Neural crest cell (in vitro differentiated cells): ENCODE measurements at regions not wholly inside any gene's neighbourhood (a gene's known extent, or its start where the extent isn't known, plus 50 kb on each side); places are given as distances from the start of the nearest gene placed in this dataset.

Experiments
- DNase-seq: peaks from one replicate; pipeline ENCODE4 v3.0.0; 2021; ENCODE audit warnings: low read depth, mixed read lengths, low spot score
- H3K27ac Mint-ChIP-seq: one replicate; pipeline ENCODE4 v1.8.0; 2021; ENCODE audit warnings: mild to moderate bottlenecking, mixed read lengths; ENCODE audit not compliant: unreplicated experiment
- H3K27me3 Mint-ChIP-seq: 2 replicates; pipeline ENCODE4 v1.8.0; 2021; ENCODE audit warnings: low read depth, mild to moderate bottlenecking, mixed read lengths
- H3K36me3 Mint-ChIP-seq: 2 replicates; pipeline ENCODE4 v1.8.0; 2021; ENCODE audit warnings: low read depth, mild to moderate bottlenecking, mixed read lengths
- H3K4me1 Mint-ChIP-seq: 2 replicates; pipeline ENCODE4 v1.8.0; 2021; ENCODE audit warnings: mixed read lengths
- H3K4me3 Mint-ChIP-seq: one replicate; pipeline ENCODE4 v1.8.0; 2021; ENCODE audit warnings: mild to moderate bottlenecking, mixed read lengths
- H3K9me3 Mint-ChIP-seq: 2 replicates; pipeline ENCODE4 v1.8.0; 2021; ENCODE audit warnings: mixed read lengths
- CTCF ChIP-seq: fragments of 200-600 bp; sonication (generic); conservative IDR thresholded peaks from 2 replicates; pipeline ENCODE4 v1.5.0; 2021; ENCODE audit warnings: antibody characterized with exemption, mild to moderate bottlenecking

DNA sequence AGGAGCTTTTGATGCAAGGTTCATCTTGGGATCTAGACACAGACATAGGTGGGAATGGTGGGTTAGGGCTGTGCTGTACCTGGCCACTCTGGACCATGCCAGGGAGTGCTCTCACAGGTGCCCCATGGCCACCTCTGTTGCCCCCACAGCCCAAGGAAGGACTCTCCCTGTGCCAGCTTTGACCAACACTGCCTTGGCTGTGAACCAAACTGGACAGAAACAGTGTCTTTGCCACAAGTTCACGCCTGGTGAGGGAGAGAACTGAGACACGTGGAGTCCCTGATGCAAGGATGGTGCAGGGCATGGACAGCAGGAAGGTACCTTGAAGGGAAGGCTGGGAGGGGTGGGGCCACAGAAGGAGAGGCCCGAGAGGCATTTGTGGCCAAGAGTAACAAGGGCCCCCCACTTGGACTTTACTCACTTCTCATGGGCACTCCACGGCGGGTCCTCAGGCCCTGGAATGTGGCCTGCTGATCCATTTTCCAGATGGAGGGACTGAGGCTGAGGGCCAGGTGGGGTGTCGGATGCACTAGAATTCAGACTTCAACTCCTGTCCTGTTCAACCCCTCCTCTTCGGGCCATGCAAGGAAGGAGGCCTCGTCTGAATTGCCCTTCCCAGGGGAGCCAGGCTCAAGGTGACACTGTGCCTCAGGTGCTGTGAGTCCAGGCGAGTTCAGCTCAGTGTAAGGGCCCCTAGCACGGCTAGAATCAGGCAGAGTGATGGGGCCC, 103.3 kb downstream of the YTHDF1 start:
- Mint-ChIP-seq H3K4me1 (no peaks in the 10 kb centered on the region), H3K27ac (no peak overlapping the region), H3K4me3 (no peak overlapping the region), H3K36me3 (no peaks in the 10 kb centered on the region), H3K27me3 (peaks cover 82% of the 10 kb centered on the region), H3K9me3 (peaks cover 16% of the 10 kb centered on the region)
- TF ChIP-seq CTCF = no peak
- no peak for DNase-seq

DNA sequence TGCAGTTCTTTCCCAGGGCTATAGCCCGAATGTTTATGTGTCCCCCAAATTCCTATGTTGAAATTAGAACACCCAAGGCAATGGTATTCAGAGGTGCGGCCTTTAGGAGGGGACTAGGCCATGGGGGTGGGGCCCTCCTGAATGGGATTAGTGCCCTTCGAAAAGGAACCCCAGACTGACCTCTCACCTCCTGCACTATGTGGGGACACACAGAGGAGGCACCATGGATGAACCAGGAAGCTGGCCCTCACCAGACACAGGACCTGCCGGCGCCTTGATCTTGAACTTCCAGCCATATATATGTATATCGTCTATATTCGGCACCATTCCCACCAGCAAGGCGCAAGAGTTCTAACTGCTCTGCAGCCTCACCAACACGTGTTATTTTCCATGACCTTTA, 101.5 kb upstream of the BHLHE23 start:
- no peak for TF ChIP-seq CTCF
- Mint-ChIP-seq H3K4me3 (no peak overlapping the region), H3K4me1 (no peaks in the 10 kb centered on the region), H3K27ac (no peak overlapping the region), H3K36me3 (no peaks in the 10 kb centered on the region), H3K27me3 (peaks cover 49% of the 10 kb centered on the region), H3K9me3 (peaks cover 16% of the 10 kb centered on the region)
- DNase-seq = no peak

GRCh38 chr20:63107449-63108200, 100.9 kb upstream of the BHLHE23 start:
- no peak for DNase-seq
- Mint-ChIP-seq H3K4me3 (no peak overlapping the region), H3K27me3 (peaks cover 50% of the 10 kb centered on the region), H3K9me3 (peaks cover 16% of the 10 kb centered on the region), H3K27ac (no peak overlapping the region), H3K36me3 (no peaks in the 10 kb centered on the region), H3K4me1 (no peaks in the 10 kb centered on the region)
- no peak for TF ChIP-seq CTCF

DNA sequence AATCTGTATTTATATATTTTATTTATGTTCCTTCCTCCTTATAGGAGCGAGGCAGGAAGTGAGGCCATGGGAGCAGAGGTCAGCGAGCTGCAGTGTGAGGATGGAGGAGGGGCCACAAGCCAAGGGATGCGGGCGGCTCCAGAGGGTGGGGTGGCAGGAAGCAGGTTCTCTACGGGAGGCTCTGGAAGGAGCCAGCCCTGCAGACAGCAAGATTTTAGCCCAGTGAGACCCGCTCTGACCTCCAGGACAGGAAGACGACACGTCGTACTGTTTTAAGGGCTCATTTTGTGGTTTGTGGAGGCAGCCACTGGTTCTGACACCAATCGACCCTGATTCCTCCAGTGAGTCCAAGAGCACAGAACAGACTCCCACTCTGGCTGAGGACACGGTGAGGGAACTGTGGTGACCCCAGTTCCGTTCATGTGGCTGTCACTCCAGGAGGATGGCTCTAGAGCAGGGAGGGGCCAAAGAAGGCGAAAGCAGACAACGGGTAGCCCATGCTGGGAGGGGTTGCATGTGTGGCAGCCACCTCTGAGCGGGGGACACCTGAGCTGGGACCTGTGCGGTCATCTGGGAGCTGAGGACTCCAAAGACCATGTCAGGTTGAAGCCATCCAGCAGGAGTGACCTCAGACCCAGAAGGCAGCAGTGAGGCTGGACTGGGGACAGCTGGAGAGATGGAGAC, 100.1 kb upstream of the BHLHE23 start:
- no peaks in the 10 kb centered on the region for H3K36me3 Mint-ChIP-seq
- no peak overlapping the region for H3K27ac Mint-ChIP-seq
- H3K9me3 Mint-ChIP-seq = peaks cover 16% of the 10 kb centered on the region
- no peak overlapping the region for H3K4me3 Mint-ChIP-seq
- TF ChIP-seq CTCF = no peak
- peaks cover 50% of the 10 kb centered on the region for H3K27me3 Mint-ChIP-seq
- no peak for DNase-seq
- H3K4me1 Mint-ChIP-seq = peaks cover 2% of the 10 kb centered on the region

- DNase-seq = no peak
- H3K36me3 Mint-ChIP-seq = no peaks in the 10 kb centered on the region
- H3K4me3 Mint-ChIP-seq = no peak overlapping the region
- no peak for TF ChIP-seq CTCF
- peaks cover 43% of the 10 kb centered on the region for H3K27me3 Mint-ChIP-seq
- H3K27ac Mint-ChIP-seq = no peak overlapping the region
- H3K9me3 Mint-ChIP-seq = peaks cover 11% of the 10 kb centered on the region
- peaks cover 6% of the 10 kb centered on the region for H3K4me1 Mint-ChIP-seq
Measured at GRCh38 chr20:63106108-63106764, 99.5 kb upstream of the BHLHE23 start.
